SK-N-MC (cell line): ENCODE measurements at regions not wholly inside any gene's neighbourhood (a gene's known extent, or its start where the extent isn't known, plus 50 kb on each side); places are given as distances from the start of the nearest gene placed in this dataset.

Experiments
- EZH2 ChIP-seq: fragments of 200-600 bp; sonication (generic); IDR thresholded peaks from one replicate; pipeline ENCODE4 v1.6.1; 2017; ENCODE audit warnings: antibody characterized with exemption
- FOXP2 ChIP-seq: optimal IDR thresholded peaks from 2 replicates; pipeline ENCODE3; 2011; ENCODE audit warnings: mild to moderate bottlenecking, moderate library complexity; ENCODE audit not compliant: insufficient read depth; ENCODE audit errors: extremely low read length, control extremely low read depth
- POLR2AphosphoS5 ChIP-seq: IDR thresholded peaks from 2 replicates; pipeline ENCODE4 v1.6.1; 2012; ENCODE audit warnings: mild to moderate bottlenecking, low read depth, low read length, borderline replicate concordance

GRCh38 chr2:51998890-51999289, 967.0 kb upstream of the NRXN1 start:
- no peak for TF ChIP-seq FOXP2
- no peak for TF ChIP-seq POLR2AphosphoS5
- no peak for TF ChIP-seq EZH2
